GM21447 (cell line): ENCODE measurements at regions not wholly inside any gene's neighbourhood (a gene's known extent, or its start where the extent isn't known, plus 50 kb on each side); places are given as distances from the start of the nearest gene placed in this dataset.
"Not testable (repeated sequence)": the region's sequence is repeated elsewhere in the genome, so short reads cannot be mapped to it uniquely, and the experiment has no call there.

ENCODE experiments used
- ATAC-seq: cut with Tn5 transposase; IDR thresholded peaks from one replicate; pipeline ENCODE4 v1.9.1; 2021; ENCODE audit not compliant: unreplicated experiment

DNA sequence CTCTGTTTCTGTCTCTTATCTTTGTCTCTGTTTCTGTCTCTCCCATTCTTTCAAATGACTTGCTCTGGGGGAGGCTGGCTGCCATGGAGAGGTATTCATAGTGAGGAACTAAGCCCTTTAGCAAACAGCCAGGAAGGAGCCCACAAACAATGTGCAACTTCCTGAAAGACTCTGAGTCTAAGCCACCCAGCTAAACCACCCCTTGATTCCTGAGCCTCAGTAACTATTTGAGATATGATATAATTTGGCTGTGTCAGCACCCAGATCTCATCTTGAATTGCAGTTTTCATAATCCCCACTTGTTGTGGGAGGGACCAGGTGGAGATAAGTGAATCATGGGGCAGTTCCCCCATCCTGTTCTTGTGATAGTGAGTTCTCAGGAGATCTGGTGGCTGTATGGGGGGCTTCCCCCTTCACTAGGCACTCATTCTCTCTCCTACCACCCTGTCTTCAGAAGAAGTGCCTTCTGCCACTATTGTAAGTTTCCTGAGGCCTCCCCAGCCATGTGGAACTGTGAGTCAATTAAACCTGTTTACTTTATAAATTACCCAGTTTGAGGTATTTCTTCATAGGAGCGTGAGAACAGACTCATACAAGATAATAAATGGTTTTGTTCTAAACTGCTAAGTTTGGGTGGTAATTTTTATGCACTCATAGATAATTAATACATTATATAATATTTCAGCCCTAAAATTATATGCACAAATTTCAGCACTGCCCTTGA lies 121.2 kb upstream of the FOXP2 start:
- no peak for ATAC-seq

DNA sequence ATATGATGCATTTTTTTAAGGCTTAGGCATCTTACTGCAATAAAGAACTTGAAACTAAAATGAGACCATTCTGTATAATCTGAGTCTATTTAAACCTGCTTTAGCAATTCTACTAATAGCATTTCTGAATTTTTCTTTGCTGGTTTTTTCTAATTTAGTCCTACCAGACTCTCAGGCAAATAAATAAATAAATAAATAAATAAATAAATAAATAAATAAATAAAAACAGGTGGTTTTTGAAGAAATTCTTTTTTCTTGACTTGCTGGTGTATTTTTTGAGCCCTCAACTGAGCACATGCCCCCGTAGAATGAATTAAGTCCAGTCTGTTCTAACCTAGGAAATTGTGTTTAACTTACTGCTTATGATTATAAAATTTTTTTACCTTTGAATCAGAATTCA lies 134.7 kb upstream of the FOXP2 start:
- ATAC-seq = no peak

DNA sequence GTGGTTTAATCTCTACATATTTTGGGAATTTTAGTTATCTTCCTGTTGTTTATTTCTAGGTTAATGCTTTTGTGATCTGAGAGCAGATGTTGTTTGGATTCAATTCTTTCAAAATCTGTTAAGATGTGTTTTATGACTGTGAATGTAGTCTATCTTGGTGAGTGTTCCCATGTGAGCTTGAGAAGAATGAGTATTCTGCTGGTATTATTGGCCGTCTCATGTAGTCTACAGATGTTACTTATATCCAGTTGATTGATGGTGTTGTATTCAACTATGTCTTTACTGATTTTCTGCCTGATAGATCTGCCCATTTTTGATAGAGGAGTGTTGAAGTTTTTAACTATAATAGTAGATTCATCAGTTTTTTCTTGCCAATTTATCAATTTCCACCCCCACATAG lies 141.4 kb upstream of the FOXP2 start:
- no peak for ATAC-seq

DNA sequence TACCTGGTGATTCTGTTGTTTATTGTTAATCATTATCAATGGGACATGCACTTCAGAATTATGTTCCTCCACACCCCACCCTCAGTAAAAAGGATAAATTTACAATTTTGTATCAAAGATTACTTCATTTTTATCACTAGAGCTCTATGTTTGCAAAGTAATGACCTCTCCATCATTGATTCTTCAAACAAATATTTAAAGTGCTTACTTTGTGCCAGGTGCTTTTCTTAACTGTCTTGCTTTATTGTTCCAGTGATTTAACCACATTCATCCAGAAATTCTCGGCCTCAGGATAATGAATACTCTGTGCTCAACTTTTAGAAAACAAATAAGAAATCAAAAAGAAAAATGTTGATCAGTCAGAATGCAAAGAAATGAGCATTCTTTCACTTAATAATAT lies 144.9 kb upstream of the FOXP2 start:
- ATAC-seq = no peak

DNA sequence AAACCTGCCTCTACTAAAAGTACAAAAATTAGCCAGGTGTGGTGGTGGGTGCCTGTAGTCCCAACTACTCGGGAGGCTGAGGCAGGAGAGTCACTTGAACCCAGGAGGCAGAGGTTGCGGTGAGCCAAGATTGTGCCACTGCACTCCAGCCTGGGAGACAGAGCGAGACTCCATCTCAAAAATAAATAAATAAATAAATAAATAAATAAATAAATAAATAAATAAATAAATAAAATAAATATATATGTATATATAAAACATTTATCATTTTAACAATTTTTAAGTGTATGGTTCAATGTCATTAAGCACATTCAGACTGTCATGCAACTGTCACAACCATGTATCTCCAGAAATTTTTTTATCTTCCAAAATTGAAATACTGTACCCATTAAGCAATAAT lies 147.1 kb upstream of the FOXP2 start:
- ATAC-seq = not testable (repeated sequence)

DNA sequence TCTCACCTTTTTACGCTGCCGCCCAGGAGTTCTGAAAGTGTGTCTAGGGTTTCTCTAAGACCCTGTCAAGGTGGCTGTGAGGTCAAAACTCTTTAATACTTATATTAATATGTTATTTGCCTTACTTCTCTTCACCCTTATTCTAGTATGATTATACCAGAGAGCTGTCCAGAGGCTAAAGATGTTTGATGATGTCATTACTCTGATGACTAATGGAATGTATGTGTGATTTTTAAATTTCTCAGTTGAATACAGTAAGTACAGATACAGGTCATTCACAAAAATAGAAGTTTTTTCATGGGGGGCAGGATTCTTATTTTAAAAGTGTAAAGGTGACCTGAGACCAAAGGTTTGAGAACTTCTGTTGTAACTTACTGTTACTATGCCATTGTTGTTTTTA lies 150.6 kb upstream of the FOXP2 start:
- no peak for ATAC-seq

DNA sequence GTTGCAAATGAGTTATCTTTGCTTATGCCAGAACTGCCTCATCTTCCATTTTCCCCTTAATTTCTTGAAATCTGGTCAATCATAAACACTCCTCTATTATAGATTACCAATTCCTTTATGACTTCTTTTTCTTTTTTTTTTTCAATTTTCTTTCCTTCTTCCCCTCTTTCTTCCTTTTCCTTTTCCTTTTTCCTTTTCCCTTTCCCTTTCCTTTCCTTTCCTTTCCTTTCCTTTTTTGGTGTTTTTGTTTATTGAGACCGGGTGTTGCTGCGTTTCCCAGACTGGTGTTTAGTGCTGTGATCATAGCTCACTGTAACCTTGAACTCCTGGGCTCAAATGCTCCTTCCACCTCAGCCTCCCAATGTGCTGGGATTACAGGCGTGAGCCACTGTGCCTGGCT lies 151.4 kb upstream of the FOXP2 start:
- no peak for ATAC-seq

DNA sequence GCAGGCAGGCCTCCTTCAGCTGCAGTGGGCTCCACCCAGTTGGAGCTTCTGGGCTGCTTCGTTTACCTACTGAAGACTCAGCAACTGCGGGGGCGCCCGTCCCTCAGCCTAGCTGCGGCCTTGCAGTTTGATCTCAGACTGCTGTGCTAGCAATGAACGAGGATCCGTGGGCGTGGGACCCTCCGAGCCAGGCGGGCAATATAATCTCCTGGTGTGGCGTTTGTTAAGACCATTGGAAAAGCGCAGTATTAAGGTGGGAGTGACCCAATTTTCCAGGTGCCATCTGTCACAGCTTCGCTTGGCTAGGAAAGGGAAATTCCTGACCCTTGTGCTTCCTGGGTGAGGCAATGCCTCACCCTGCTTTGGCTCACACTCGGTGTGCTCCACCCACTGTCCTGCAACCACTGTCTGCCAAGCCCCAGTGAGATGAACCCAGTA lies 159.2 kb upstream of the FOXP2 start:
- no peak for ATAC-seq

DNA sequence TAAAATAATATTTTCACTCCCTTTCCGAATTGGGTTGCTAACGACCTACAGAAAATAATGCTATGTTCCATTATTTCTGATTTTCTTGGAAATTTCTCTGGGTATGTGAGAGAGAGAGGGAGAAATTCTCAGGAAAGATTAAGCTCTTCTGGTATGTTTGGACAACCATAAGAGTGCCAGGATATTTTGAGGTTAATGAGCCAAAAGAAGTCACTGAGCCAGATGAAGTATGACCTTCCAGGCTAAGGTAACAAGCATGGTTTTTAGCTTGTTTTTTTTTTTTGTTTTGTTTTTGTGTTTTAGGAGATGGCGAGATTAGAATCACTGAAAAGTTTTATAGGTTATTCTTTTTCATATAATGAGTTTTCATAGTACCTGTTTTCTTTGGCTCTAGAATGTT lies 171.0 kb upstream of the FOXP2 start:
- ATAC-seq = no peak

DNA sequence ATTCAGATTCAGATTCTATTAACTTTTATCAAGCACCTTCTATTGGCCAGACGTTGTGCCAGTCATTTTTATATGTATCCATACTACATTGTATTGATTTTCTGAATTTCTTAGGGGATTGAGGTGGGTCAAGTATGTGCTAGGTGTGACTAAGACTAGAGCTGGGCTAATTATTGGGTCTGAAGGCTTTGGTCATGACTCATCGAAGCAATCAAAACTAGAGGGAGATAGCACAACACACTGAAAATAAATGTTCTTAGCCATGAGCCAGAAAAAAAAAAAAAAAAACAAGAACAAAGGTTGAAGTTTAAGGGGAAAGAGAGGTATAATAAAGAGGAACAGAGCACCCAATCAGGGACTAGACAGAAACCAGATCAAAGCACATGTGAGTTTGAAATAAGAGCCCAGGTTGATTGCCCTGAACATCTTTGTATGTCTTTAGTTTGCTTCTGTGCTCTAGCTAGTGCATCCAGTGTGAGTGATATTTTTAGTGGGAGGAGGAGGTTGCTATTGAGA lies 171.6 kb upstream of the FOXP2 start:
- ATAC-seq = no peak

DNA sequence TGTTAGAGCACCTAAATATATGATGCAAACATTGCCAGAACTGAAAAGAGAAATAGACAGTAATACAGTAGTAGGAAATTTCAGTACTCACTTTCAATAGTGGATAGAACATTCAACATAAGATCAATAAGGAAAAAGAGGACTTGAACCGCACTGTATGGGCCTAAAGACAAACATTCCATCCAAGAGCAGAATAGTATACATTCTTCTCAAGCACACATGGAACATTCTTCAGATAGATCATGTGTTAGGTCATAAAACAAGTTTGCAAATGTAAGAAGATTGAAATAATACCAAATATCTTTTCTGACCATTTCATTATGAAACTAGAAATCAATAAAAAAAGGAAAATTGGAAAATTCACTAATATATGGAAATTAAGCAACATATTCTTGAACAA lies 185.4 kb upstream of the FOXP2 start:
- ATAC-seq = no peak

DNA sequence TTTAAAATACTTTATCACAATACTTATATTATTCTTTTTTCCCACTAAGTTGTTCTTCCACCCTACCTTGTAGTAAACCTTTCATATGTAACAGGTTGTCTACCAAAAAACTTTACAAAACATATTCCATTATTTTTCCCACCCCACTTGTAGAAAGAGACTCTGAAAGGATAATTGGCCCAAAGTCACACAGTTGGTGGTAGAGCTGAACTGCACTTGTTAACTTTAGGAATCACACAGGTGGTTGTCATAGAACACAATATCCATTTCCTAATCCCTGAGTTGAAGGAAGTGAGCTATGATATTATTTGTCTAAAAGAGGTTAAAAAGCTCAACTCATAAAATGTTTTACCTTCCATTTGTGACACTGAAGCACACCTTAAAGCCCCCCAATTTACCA lies 188.8 kb upstream of the FOXP2 start:
- no peak for ATAC-seq

DNA sequence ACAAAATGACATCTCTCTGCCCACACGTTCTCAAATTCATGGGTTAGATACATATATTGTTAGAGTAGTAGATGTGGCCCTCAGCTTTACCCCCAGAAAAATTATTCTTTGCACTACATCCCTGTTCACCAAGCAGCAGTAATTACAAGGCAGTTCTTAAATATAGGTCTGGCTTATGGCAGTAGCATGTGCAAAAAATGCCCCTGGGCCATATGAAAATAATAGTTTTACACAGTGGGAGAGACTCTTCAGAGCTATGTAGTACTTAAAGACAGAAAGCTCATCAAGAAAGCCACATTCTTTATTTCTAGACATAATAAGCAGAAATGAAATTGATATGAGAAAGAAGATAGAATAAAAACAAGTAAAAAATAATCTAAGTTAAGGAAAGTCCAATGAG lies 196.3 kb upstream of the FOXP2 start:
- no peak for ATAC-seq

DNA sequence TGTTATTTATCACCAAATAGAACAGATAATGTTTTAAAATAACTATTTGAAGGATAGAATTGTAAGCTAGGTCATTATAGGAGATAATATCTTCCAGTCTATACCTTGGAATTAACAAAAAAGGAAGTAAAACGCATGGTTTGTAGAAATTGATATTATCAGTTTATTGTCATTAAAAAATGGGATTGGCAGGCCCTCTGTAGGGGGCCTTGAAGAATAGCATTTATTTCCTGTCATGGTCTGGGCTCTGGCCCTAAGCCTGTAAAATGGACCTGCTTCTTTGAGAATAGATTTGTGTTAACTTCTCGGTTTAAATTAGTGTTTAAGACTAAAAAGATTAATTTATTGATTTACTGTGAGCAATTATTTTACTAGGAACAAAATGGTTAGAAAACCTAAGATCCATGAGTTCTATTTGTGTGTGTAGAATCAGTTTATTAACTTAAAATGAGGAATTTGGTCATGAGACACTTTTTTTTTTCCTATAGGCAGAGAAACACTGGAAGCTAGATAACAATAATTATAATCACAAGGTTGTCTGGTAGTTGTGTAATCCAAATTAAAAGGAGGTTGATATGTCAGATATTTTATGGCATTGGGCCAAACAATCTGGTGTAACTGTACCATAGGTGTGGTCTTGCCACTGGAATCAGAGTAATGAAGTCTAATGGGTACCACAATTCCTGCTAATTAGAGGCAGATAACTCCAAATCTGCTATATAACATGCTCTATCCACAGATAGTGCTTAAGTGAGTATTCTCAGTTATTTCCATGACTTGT lies 197.4 kb upstream of the FOXP2 start:
- no peak for ATAC-seq

DNA sequence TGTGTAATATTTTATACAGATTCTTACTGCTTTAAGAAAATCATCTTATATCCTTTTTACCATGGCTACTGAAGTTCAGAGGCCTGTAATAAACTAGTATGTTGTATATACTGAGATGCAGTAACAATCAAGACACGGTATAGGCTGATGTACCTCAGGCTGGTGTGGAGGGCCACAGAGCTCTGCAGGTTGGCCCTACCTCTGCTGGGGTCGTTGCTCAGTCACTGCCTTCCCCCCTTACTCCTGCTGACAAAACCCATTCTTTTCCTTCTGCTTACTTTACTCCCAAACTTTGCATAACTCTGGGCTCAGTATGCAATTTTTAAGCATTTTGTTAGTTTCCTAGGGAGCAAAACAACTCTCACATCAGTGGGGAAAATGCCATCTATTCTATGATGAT lies 200.1 kb upstream of the FOXP2 start:
- no peak for ATAC-seq

DNA sequence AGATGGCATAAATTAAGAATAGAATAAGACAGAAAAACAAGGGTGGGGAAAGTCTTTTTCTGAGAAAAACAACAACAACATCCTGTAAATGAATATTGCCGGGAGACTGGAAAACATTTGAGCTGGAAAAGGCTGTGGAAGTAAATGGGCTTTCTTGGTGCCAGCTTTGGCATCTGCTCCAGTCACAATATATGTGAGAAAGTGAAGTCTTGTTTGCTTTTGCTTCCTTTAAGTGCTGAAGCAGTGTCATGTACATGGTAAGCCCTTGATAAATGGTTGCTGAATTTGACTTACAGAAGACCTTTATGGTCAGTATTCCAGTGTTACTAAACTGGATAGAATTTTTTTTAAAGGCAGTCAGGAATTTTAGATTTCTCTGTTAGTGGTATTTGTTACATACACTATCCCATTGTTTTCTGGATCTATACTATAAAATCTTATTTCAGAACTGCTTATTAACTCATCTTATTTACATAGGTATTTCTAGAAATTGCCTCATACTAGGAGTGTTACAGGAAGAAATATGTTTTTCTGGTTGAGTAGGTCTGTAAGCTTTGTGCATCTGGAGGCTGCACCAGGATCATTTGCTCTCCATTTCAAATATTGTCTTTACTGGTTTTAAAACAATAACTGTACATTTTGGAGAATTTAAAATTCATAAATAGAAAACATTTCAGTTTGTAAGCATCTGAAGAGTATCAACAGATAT lies 201.7 kb upstream of the FOXP2 start:
- no peak for ATAC-seq

DNA sequence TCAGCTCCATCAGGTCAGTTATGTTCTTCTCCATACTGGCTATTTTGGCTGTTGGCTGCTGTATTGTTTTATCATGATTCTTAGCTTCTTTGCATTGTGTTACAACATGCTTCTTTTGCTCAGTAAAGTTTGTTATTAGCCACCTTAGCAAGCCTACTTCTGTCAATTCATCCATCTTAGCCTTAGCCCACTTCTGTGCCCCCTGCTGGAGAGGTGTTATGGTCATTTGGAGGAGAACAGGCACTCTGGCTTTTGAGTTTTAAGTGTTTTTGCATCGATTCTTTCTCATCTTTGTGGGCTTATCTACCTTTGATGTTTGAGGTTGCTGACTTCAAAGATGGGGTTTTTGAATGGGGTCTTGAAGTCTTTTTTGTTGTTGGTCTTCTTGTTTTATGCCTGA lies 204.6 kb upstream of the FOXP2 start:
- no peak for ATAC-seq

DNA sequence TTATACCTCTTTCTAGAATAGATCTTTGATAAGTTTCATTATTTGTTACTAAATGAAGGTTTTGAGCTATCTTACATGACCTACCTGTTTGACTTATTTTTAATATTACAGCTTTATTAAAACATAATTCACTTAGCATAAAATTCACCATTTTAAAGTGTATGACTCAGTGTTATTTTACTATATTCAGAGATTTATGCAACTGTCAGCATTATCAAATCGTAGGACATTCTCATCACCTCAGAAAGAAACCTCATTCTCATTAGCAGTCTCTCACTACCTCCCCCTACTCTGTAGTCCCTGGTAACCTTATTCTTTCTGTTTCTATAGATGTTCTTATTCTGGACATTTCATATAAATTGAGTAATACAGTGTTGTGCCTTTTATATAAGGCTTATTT lies 207.9 kb upstream of the FOXP2 start:
- no peak for ATAC-seq

DNA sequence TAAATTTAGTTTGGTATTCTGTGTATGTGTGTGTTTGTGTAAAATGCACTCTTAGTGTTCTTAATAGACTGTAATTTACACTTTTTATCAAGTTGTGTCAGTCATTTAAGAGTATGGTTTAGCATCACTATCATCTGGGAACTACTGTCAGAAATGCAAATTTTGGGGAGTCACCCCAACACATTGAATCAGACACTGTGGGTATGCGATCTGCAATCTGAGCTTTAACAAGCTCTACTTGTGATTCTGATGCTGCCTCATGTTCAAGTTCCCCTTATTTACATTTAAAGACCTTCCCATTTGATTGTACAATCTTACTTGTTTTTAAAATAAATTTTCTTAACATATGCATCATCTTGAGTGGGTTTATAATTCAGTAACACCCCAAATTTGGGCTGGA lies 218.1 kb upstream of the FOXP2 start:
- no peak for ATAC-seq

DNA sequence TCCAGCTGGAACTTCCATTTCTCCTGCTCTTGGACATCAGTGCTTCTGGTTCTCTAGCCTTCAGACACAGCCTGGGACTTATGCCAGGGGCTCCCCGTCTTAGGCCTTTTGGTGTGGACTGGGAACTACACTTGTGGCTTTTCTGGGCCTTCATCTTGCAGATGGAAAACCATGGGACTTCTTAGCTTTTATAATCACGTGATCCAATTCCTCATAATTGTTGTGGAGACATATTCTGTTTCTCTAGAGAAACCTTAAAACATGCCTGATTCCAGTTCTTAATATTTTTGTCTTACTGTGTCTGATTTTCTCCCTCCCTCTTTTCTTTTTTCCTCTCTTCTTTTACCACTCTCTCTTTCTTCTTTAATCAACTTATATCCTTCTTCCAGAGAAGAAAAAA lies 224.2 kb upstream of the FOXP2 start:
- ATAC-seq = no peak

DNA sequence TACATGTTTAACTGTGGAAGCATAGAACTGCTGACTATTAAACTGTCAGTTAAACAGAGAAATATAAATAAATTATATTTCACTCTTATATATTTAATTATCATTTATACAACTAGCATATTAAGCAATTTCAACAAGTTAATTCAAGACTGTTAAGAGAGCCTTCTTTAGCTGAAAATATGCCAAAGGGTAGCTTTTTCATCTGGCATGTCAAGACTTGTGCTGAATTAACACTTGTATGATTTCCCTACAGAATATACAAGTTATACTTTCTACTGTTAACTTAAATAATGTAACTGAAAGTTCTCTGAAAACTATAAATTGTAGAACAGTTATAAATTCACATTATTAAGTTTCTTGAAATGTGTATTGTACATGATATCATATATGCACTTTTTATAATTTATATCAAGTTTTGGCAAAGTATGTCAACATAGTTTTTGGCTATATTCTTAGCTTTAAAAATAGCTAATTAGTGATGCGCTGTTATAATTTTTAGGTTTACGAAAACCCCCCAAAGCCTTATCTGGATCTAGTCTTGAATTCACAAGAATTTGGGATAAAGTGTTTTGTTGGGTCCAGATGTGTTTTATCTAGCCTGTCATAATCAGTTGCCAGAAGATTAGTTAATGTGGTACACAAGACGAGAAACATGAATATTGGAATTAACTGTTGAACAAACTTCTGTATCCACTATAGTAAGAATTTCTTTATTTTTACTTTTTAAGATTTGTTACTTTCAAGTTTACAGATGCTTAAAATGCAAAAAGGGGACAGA lies 231.1 kb upstream of the FOXP2 start:
- no peak for ATAC-seq
